ENCODE measurements at regions not wholly inside any gene's neighbourhood (a gene's known extent, or its start where the extent isn't known, plus 50 kb on each side); places are given as distances from the start of the nearest gene placed in this dataset.

GRCh38 chr18:76136701-76137100 lies 358.3 kb downstream of the ZNF516 start:
- Mint-ChIP-seq H3K4me1 (ENCODE audit: low read depth) (peaks cover 4% of the 10 kb centered on the region), H3K4me3 (no peak overlapping the region), H3K9me3 (no peaks in the 10 kb centered on the region), H3K27me3 (peaks cover 8% of the 10 kb centered on the region), H3K36me3 (ENCODE audit: low read depth) (no peaks in the 10 kb centered on the region), H3K27ac (no peak overlapping the region)
- CTCF ChIA-PET = no interaction called here
- POLR2A ChIA-PET = no interaction called here
- Histone ChIP-seq H3K27ac (ENCODE audit: low read depth in 1 of 2, low read length in 2 of 2) (no peak overlapping the region), H3K36me3 (ENCODE audit: insufficient read depth, low read length) (no peaks in the 10 kb centered on the region), H3K4me3 (ENCODE audit: low read length) (no peak overlapping the region), H3K27me3 (ENCODE audit: control insufficient read depth in 1 of 2, insufficient read depth in 2 of 2, low read length in 2 of 2) (no peaks in the 10 kb centered on the region), H3K4me1 (ENCODE audit: insufficient read depth, low read length) (no peaks in the 10 kb centered on the region), H3K9me3 (ENCODE audit: control insufficient read depth in 1 of 2, insufficient read depth in 1 of 2, low read length in 2 of 2) (no peaks in the 10 kb centered on the region)
- DNase-seq = no peak
- TF ChIP-seq, protein P1, sequence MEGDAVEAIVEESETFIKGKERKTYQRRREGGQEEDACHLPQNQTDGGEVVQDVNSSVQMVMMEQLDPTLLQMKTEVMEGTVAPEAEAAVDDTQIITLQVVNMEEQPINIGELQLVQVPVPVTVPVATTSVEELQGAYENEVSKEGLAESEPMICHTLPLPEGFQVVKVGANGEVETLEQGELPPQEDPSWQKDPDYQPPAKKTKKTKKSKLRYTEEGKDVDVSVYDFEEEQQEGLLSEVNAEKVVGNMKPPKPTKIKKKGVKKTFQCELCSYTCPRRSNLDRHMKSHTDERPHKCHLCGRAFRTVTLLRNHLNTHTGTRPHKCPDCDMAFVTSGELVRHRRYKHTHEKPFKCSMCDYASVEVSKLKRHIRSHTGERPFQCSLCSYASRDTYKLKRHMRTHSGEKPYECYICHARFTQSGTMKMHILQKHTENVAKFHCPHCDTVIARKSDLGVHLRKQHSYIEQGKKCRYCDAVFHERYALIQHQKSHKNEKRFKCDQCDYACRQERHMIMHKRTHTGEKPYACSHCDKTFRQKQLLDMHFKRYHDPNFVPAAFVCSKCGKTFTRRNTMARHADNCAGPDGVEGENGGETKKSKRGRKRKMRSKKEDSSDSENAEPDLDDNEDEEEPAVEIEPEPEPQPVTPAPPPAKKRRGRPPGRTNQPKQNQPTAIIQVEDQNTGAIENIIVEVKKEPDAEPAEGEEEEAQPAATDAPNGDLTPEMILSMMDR (IDR thresholded peaks at IDR 0.05) = no peak
- intact Hi-C loops (cut with DNase I, micrococcal nuclease) = no loop called here
- no peak for ATAC-seq (ENCODE audit: poor library complexity)

- TF ChIP-seq, protein P1 (IDR thresholded peaks at IDR 0.05) = no peak
- no peak overlapping the region for H3K27ac ChIP-seq (ENCODE audit: low read depth in 1 of 2, low read length in 2 of 2)
- Mint-ChIP-seq H3K27me3 (peaks cover 8% of the 10 kb centered on the region), H3K9me3 (no peaks in the 10 kb centered on the region), H3K36me3 (ENCODE audit: low read depth) (no peaks in the 10 kb centered on the region), H3K4me1 (ENCODE audit: low read depth) (peaks cover 4% of the 10 kb centered on the region), H3K4me3 (no peak overlapping the region), H3K27ac (no peak overlapping the region)
- no peaks in the 10 kb centered on the region for H3K36me3 ChIP-seq (ENCODE audit: insufficient read depth, low read length)
- H3K27me3 ChIP-seq (ENCODE audit: control insufficient read depth in 1 of 2, insufficient read depth in 2 of 2, low read length in 2 of 2) = no peaks in the 10 kb centered on the region
- POLR2A ChIA-PET = no interaction called here
- no peaks in the 10 kb centered on the region for H3K4me1 ChIP-seq (ENCODE audit: insufficient read depth, low read length)
- CTCF ChIA-PET = no interaction called here
- ATAC-seq (ENCODE audit: poor library complexity) (no peak), DNase-seq (peak in 1 of 14 experiments; percentile 4)
- peaks cover 0 to 6% of the 10 kb centered on the region in 2 experiments for H3K9me3 ChIP-seq (ENCODE audit: control insufficient read depth in 1 of 2, insufficient read depth in 1 of 2, low read length in 2 of 2)
- intact Hi-C loops (cut with DNase I, micrococcal nuclease) = no loop called here
- no peak overlapping the region for H3K4me3 ChIP-seq (ENCODE audit: low read length)
These were observed 360.4 kb downstream of the ZNF516 start for GRCh38 chr18:76134628-76135027.

DNA sequence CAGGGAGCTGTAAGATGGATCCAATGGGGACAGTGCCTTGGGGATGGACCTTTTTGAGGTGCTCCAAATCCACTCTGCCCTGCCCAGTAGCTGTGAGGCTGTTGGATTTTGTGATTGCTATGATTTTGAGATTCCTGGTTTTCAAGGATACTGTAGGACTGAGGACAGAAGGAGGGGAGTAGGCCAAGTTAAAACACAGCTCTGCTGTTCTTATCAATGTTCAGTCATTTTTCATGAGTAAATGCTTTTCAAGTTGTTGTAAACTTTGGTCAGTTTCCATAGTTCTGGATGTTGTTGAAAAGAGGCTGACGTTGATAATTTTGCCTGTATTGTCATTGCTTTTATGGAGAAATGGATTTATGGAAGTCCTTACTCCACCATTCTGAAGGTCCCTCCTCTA lies 361.2 kb downstream of the ZNF516 start:
- CTCF ChIA-PET = no interaction called here
- peaks cover 4% of the 10 kb centered on the region for H3K4me1 Mint-ChIP-seq (ENCODE audit: low read depth)
- peaks cover 11% of the 10 kb centered on the region for H3K27me3 Mint-ChIP-seq
- TF ChIP-seq, protein P1 (IDR thresholded peaks at IDR 0.05) = no peak
- Histone ChIP-seq H3K36me3 (ENCODE audit: insufficient read depth, low read length) (no peaks in the 10 kb centered on the region), H3K4me3 (ENCODE audit: low read length) (no peak overlapping the region), H3K27ac (ENCODE audit: low read depth in 1 of 2, low read length in 2 of 2) (no peak overlapping the region), H3K4me1 (ENCODE audit: insufficient read depth, low read length) (no peaks in the 10 kb centered on the region), H3K27me3 (ENCODE audit: control insufficient read depth in 1 of 2, insufficient read depth in 2 of 2, low read length in 2 of 2) (no peaks in the 10 kb centered on the region), H3K9me3 (ENCODE audit: control insufficient read depth in 1 of 2, insufficient read depth in 1 of 2, low read length in 2 of 2) (peaks cover 0 to 6% of the 10 kb centered on the region in 2 experiments)
- intact Hi-C loops (cut with DNase I, micrococcal nuclease) = no loop called here
- H3K36me3 Mint-ChIP-seq (ENCODE audit: low read depth) = no peaks in the 10 kb centered on the region
- ATAC-seq (ENCODE audit: poor library complexity) (no peak), DNase-seq (no peak)
- no peak overlapping the region for H3K4me3 Mint-ChIP-seq
- no peaks in the 10 kb centered on the region for H3K9me3 Mint-ChIP-seq
- H3K27ac Mint-ChIP-seq = no peak overlapping the region
- POLR2A ChIA-PET = no interaction called here
